NCI-H146 treated with DMSO at 0.1 percent for 48 hours (cell line): ENCODE measurements at regions not wholly inside any gene's neighbourhood (a gene's known extent, or its start where the extent isn't known, plus 50 kb on each side); places are given as distances from the start of the nearest gene placed in this dataset.

ENCODE experiments used
- DNase-seq: peaks from one replicate; lab custom pipeline; 2025; ENCODE audit not compliant: unreplicated experiment; lab: John Stamatoyannopoulos, UW

GRCh38 chr13:76751278-76751677, 134.9 kb downstream of the KCTD12 start:
- no peak for DNase-seq

- DNase-seq: no peak
These were observed 136.1 kb downstream of the KCTD12 start for GRCh38 chr13:76750126-76750525.

DNA sequence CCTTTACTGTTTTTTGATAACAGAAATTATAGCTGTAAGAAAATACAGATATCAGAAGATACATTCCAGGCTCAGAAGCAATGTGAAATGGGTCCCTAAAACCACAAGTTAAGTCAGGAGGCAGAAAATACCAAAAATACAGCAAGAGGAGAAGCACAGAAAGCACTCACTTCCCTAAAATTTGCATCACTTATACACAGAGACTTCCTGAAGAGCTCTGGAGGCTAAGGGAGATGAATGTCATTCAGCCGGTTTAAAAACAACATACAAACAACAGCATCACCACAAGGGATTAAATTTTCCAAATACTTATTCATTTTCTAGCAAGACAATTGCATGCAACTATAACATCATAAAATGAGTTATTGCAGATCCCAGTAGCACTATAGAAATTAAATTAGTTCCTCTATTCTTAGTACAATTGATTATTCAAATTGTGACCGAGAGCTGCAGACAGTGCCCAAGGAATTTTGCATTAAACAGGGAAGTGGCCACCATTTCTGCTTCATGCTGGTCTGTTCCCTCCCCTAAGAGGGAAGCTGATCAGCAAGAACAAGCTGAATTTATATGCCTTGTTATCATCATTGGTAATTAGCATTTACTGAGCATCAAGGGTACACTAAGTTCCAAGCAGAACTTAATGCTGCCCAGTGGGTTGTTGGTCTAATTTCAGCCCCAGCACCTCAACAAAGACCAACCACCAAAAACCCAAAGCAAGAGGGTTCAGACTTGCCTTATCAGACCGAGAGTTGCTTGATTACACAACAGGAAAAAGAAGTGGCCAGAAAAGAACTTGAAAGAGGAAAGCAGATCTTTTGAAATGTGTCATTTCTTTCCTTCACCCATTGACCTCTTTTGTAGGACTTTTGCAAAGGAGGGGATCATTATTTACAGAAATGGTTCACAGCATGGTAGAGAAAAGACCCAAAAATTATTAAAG, 140.7 kb downstream of the KCTD12 start:
- DNase-seq: no peak

- DNase-seq: no peak
These were observed 144.6 kb downstream of the KCTD12 start for GRCh38 chr13:76741624-76742023.

- DNase-seq: no peak
These were observed 145.2 kb downstream of the KCTD12 start for GRCh38 chr13:76741046-76741445.

- DNase-seq: no peak
These were observed 147.6 kb downstream of the KCTD12 start for GRCh38 chr13:76738616-76739015.

DNA sequence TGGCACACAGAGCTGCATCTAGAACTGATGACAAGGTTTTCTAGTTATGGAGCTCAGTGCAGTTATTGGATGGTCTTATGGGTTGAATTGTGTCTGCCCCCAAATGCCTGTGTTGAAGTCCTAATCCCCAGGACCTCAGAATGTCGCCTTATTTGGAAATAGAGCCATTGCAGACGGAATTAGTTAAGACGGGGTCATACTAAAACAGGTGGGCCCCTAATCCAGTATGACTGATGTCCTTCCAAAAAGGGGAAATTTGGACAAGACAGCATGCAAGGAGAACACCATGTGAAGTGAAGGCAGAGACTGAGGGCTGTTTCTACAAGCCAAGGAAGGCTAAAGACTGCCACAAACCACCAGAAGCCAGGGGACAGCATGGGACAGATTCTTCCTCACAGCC, 148.7 kb downstream of the KCTD12 start:
- no peak for DNase-seq

DNA sequence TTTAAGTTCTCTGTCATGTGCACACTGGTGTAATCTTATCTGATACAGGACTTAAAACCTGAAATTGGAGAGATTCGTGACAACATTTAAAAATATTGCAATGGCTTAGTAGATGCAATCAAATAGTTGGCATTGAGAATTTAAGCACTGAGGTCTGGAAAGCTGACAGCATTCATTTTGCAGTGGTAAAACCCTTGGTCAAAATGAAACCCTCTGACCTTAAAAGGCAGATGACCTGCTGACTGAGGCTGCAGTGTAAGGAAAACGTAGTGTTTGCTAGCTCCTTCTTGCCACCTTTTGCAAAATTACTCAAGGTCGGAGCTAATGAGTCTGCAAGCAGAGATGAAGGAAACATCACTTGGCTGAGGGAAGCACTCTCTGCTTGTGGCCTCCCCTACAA, 150.6 kb downstream of the KCTD12 start:
- DNase-seq: no peak

GRCh38 chr13:76733671-76734070, 152.5 kb downstream of the KCTD12 start:
- no peak for DNase-seq

- DNase-seq: no peak
These were observed 153.8 kb downstream of the KCTD12 start for GRCh38 chr13:76732367-76732766.

GRCh38 chr13:76730220-76730619, 156.0 kb downstream of the KCTD12 start:
- DNase-seq: peak; percentile 94

- DNase-seq: no peak
These were observed 156.5 kb downstream of the KCTD12 start for GRCh38 chr13:76729691-76730090.

DNA sequence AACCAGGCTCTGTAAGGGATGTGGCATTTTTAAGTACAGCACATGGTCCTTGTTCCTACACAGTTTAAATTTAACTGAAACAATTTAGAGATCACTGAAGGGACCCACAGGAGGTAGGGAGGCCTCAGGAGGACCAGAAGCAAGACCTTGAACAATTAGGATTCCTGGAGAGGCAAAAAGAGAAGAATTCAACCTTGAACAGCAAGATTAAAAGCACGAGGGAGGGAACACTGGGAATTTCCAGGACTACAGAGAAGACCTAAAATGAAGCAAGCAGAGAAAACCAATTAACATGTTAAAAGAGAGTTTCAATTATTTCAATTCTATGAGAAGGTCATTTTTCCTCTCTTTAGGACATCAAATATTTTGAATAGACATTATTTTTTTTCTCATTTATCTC, 160.3 kb downstream of the KCTD12 start:
- DNase-seq: no peak

GRCh38 chr13:76725211-76725610, 161.0 kb downstream of the KCTD12 start:
- no peak for DNase-seq

GRCh38 chr13:76724421-76724820, 161.8 kb downstream of the KCTD12 start:
- DNase-seq: no peak

DNA sequence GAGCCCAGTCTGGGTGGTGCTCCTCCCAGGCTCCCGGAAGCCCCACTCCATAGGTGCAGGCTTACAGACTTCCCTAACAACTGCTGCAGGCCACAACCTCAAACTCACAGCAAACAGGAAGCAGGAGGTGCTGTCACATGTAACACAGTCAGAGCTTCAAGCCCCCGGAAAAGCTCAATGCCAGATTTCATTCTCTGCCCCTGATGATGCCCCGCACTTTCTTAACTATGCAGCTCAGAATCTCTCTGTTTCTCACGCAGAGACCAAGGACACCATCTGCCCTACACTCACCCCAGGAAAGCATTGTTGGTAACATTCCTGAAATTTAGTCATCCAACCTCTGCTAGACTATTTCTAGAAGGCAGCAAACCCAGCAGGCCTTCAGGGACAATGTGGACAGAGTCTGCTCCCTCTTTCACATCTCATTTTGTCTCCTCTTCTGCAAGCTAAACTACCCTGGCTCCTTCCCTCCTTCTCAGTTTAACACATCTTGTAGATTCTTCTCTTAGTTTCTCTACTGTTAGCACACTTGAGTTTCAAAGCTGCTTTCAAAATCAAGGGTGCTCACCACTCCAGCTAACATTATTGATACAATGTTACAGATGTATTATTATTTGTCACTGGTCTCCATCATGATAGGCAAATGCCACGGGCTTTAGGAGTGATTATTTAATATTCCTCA, 162.5 kb downstream of the KCTD12 start:
- no peak for DNase-seq

DNA sequence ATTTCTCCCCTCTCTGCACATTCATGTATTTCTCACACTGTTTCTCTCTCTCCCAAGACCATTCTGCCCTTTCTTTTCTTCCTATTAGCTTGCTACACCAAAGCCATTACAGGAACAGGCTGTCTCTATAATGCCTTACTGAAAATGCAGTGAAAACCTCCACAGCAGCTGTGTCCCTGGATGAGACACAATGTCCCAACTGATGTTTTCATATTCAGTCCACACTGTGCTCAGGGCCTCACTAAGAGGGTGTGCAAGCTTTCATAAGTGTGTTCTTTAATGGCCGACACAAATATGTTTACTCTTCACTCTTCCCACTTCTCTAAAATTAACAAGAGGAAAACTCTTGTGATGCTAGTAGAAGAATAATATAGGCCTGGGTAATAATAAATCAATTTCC, 163.4 kb downstream of the KCTD12 start:
- no peak for DNase-seq

DNA sequence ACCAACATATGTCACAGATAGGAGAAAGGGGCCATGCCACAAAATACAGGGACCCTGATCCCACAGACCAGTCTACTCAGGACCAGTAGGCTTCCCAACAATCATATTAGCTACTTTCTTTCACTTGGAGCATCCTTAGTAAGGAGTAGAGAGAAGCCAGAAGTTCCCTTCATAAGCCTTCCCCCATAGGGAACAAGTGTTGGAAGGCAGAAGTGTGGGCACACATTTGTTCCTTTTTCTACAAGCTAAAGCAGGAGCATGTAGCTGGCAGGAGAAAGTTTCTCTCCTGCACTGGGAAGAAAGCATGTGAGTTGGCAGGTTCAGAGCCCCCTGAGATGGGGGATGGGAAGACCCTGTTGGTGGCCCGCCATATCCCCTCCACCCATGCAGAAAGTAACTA, 165.4 kb downstream of the KCTD12 start:
- no peak for DNase-seq

DNA sequence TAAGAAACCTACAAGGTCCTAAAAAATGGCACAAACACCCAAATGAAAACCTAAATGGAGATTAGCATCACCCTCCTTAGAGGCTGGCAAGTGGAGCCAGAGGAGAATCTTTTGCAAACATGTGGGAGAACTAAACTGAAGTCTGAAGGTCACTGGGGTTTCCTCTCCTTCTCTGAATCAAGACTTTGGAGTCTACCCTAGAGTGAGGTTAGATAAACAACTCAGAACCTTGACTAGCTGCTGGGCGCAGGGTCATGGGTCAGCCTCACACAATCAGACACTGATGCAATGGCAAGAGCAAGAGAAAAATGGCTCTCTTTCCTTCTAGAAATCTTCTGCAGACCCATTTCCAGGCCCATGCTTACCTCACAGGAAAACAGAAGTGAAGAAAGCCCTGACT, 165.8 kb downstream of the KCTD12 start:
- DNase-seq: no peak

DNA sequence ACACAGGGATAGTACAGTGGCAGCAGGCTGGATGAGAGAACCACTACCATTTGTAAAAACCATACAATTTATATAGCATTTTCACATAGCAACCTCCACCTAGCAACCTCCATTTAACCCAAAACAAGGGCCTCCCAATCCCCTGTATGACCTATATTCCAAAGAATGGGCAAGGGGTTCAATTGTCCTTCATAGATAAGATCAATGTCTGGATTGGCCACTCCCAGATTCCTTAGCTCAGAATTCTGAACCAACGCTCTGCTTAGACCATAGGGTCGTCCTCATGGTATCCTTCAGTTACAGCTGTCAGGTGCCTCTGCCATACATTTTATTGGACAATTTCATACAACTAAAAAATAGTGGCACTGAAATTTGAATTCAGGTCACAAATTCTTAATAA, 166.2 kb downstream of the KCTD12 start:
- no peak for DNase-seq

GRCh38 chr13:76717092-76717491, 169.1 kb downstream of the KCTD12 start:
- DNase-seq: no peak

- DNase-seq: no peak
These were observed 170.6 kb downstream of the KCTD12 start for GRCh38 chr13:76715621-76716020.
